Lower leg skin (tissue), 4 donors: ENCODE measurements at regions not wholly inside any gene's neighbourhood (a gene's known extent, or its start where the extent isn't known, plus 50 kb on each side); places are given as distances from the start of the nearest gene placed in this dataset.
"Not testable (repeated sequence)": the region's sequence is repeated elsewhere in the genome, so short reads cannot be mapped to it uniquely, and the experiment has no call there.

Source experiments
- DNase-seq, 2 donors: peaks; one replicate each; pipeline ENCODE4 v3.0.0-alpha.2; 2019; ENCODE audit warnings: low spot score in 2 of 2
- H3K4me3 ChIP-seq: fragments of 200-600 bp; sonication (generic); 2 replicates; pipeline ENCODE4 v1.5.1; 2017; ENCODE audit warnings: mild to moderate bottlenecking, low read depth; ENCODE audit not compliant: poor library complexity, severe bottlenecking
- POLR2A ChIP-seq, 2 donors: fragments of 450-650 bp; IDR thresholded peaks; one replicate each; pipeline ENCODE4 v1.6.1; 2016 to 2017; ENCODE audit warnings: antibody characterized with exemption in 2 of 2, mild to moderate bottlenecking in 1 of 2, moderate library complexity in 1 of 2
- WGBS, 2 donors: methylation state at CpG; one replicate each; pipeline ENCODE4 v1.1.5; 2018; 5-methylcytosine and 5-hydroxymethylcytosine counted together
- intact Hi-C: fragments of 100-400 bp; cut with DNase I; formaldehyde crosslinking; loops from one replicate; pipeline ENCODE4 v1.15.0; 2023; ENCODE audit warnings: low total_unique reads
- TF ChIP-seq, protein P1 (sequence below), 3 donors: fragments of 450-650 bp; IDR thresholded peaks; one replicate each; pipeline ENCODE4 v1.5.1; 2016; ENCODE audit warnings: antibody characterized with exemption in 3 of 3, mild to moderate bottlenecking in 3 of 3, moderate library complexity in 2 of 3

DNA sequence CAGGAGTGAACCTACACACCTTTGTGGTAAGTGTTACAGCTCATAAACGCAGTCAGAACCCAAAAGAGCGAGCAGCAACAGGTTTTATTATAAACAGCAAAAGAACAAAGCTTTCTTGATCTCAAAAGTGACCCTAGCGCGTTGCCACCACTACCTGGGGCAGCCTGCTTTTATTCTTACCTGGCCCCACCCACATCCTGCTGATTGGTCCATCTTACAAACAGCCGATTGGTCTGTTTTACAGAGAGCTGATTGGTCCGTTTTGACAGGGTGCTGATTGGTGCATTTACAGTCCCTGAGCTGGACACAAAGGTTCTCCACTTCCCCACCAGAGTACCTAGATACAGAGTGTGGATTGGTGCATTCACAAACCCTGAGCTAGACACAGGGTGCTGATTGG, 143.1 kb downstream of the ARRDC4 start:
- H3K4me3 ChIP-seq = no peak overlapping the region
- TF ChIP-seq, protein P1, sequence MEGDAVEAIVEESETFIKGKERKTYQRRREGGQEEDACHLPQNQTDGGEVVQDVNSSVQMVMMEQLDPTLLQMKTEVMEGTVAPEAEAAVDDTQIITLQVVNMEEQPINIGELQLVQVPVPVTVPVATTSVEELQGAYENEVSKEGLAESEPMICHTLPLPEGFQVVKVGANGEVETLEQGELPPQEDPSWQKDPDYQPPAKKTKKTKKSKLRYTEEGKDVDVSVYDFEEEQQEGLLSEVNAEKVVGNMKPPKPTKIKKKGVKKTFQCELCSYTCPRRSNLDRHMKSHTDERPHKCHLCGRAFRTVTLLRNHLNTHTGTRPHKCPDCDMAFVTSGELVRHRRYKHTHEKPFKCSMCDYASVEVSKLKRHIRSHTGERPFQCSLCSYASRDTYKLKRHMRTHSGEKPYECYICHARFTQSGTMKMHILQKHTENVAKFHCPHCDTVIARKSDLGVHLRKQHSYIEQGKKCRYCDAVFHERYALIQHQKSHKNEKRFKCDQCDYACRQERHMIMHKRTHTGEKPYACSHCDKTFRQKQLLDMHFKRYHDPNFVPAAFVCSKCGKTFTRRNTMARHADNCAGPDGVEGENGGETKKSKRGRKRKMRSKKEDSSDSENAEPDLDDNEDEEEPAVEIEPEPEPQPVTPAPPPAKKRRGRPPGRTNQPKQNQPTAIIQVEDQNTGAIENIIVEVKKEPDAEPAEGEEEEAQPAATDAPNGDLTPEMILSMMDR (IDR thresholded peaks at IDR 0.05) = no peak
- TF ChIP-seq POLR2A (IDR thresholded peaks at IDR 0.05) = no peak
- WGBS, 2 donors = 91 to 93% methylated on average over 6 of the region's 6 CpGs
- intact Hi-C loops = no loop called here
- DNase-seq = no peak

DNA sequence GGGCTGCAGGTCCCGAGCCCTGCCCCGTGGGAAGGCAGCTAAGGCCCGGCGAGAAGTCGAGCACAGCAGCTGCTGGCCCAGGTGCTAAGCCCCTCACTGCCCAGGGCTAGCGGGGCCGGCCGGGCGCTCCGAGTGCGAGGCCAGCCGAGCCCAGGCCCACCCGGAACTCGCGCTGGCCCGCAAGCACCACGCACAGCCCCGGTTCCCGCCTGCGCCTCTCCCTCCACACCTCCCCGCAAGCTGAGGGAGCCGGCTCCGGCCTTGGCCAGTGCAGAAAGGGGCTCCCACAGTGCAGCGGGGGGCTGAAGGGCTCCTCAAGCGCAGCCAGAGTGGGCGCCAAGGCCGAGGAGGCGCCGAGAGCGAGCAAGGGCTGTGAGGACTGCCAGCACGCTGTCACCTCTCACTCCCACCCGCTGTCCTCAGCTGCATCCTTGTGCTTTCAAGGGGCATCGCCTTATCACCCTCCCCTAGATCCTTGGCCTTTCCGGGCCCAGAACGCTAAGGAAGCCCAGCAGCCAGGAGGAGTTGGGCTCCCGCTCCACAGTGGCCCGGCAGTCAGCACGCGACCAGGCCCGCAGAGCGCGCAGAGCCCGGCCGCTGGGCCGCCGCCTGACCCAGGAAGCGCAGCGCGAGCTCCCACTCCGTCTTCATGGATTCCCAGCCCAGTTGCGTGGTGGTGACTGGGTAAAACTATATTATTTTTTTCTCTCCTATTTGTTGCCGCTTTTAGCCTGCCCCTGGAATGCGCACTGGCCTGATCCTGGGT, 144.1 kb downstream of the ARRDC4 start:
- DNase-seq, H3K4me3 ChIP-seq, intact Hi-C loops: not testable (repeated sequence)
- WGBS, 2 donors = 91 to 94% methylated on average over 47 to 52 of the region's 53 CpGs

DNA sequence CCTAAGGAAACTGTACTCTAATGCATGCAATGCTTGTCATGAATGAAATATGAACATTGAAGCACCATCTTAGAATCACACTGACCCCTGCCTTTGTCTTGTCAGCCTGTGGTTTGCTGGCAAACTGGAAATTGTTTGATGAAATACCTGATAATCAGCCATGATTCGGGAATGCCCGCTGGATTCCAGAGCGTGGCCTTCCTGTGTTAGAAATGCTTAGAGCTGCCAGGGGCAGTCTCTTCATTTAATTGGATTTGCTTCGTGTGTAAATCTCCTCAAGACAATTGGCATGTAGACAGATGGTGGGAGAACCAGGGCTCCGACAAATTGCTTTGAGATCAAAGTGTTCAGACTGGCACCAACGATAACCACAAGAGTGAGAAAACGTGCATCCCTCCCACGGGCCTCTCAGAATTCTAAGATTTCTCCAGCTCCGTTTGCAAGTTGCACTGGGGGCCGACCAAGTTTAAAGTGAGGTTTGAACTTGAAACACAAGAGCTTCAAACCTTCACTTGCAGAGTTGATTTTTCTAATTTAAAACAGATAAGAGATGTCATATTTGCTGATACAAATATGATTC, 146.2 kb downstream of the ARRDC4 start:
- H3K4me3 ChIP-seq, intact Hi-C loops, DNase-seq: not testable (repeated sequence)
- WGBS, 2 donors = 58 to 66% methylated on average over 9 to 10 of the region's 10 CpGs

DNA sequence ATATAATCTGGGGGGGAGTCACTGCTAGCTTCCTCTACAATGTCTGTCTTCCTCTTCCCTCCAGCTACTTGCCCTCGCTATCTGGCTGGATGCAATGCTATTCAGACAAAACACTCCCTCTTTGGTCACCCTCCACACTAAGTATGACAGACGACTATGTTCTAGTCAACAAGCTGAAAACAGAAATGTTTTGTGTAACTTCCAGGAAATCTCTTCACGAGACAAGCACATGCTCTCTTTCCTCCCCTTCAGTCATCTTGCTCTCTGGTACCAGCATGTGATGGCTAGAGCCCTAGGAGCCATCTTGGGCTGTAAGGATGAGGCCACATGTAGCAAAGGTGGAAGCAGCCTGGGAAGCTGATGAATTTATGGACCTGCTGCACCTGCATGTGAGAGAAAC, 151.3 kb downstream of the ARRDC4 start:
- H3K4me3 ChIP-seq = no peak overlapping the region
- 67 to 75% methylated on average over 3 of the region's 3 CpGs for WGBS, 2 donors
- intact Hi-C loops = no loop called here
- TF ChIP-seq, protein P1 (IDR thresholded peaks at IDR 0.05) = no peak
- no peak for TF ChIP-seq POLR2A (IDR thresholded peaks at IDR 0.05)
- no peak for DNase-seq

DNA sequence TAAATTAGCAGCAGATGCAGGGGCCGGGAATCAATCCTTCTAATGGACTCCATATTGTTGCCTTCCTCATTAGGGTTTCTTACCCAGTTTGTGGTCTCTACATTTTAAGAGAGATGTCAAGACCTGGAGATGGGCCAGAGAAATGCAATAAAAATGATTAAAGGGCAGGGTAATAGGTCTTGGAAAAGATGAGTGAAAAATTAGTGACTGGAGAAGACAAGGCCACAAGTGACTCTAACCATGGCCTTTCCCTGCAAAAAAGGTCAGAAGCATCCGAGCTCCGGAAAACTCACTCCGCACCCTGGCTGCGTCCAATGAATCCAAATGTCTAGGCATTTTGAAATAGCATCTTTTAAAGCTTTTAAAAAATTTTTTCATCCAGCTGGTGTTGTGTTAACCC, 152.8 kb downstream of the ARRDC4 start:
- WGBS, 2 donors = 86 to 87% methylated on average over 5 of the region's 5 CpGs
- peak in 1 of 2 donors; percentile 17 for DNase-seq
- H3K4me3 ChIP-seq = no peak overlapping the region
- intact Hi-C loops = no loop called here
- no peak for TF ChIP-seq POLR2A (IDR thresholded peaks at IDR 0.05)
- TF ChIP-seq, protein P1 (IDR thresholded peaks at IDR 0.05) = no peak

DNA sequence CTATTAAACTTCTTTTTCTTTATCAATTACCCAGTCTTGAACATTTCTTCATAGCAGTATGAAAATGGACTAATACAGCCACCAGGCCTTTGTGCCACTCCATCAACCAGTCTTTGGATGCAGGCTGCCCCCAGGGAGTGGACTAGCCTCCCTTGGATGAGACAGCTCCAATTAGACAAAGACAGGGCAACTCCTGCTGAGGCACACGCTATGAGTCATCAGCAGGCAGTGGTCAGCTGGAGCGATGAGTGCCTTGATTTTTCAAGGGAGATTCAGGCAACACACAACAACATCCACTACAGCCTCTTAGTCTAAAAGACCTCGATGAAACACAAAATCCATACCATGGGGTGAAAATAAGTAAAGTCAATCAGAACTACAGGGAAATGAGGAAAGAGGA, 160.1 kb downstream of the ARRDC4 start:
- TF ChIP-seq, protein P1 (IDR thresholded peaks at IDR 0.05) = no peak
- no peak for TF ChIP-seq POLR2A (IDR thresholded peaks at IDR 0.05)
- no peak for DNase-seq
- intact Hi-C loops = no loop called here
- H3K4me3 ChIP-seq = no peak overlapping the region
- 70 to 82% methylated on average over 3 of the region's 3 CpGs for WGBS, 2 donors

DNA sequence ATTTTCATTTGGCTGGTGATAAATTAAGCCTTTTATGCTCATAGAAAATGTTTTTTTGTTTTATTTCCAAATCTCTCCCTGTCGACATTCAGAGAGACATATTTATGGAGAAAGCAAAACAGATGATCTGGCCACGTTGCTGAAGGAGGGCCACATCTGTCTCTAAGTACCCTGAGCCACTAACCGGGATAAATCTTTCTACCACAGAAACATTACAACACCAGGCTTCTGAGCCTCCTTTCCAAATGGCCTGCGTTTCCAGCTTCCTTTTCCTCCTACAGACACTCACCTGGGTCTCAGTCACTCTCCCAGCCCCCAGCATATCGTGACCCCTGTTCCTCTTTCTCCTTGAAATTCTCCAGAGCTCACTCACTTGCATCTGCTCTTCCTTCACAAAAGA, 161.0 kb downstream of the ARRDC4 start:
- intact Hi-C loops = no loop called here
- TF ChIP-seq POLR2A (IDR thresholded peaks at IDR 0.05) = no peak
- TF ChIP-seq, protein P1 (IDR thresholded peaks at IDR 0.05) = no peak
- H3K4me3 ChIP-seq = no peak overlapping the region
- no peak for DNase-seq
- WGBS, 2 donors = 44 to 49% methylated on average over 5 of the region's 5 CpGs
